ENCODE measurements at regions not wholly inside any gene's neighbourhood (a gene's known extent, or its start where the extent isn't known, plus 50 kb on each side); places are given as distances from the start of the nearest gene placed in this dataset.

DNA sequence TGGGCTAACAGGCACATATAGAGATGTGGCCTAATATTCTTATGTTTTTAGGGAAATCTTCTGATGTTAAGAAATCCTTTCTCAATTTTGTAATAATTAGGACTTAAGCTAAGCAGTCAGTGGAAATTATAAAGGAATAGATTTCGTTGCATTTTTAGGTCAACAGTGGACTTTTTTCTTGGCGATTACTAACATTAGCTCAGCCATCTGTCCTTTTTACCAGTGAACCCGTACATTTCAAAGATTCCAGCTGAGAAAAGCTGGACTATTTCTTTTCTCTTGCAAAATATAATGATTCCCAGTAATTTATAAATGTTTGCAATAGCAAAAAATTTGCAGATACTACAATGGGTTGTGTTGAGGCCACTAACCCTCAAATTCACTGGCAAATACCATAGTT, 54.9 kb upstream of the CA10 start:
- TF ChIP-seq, protein P1, sequence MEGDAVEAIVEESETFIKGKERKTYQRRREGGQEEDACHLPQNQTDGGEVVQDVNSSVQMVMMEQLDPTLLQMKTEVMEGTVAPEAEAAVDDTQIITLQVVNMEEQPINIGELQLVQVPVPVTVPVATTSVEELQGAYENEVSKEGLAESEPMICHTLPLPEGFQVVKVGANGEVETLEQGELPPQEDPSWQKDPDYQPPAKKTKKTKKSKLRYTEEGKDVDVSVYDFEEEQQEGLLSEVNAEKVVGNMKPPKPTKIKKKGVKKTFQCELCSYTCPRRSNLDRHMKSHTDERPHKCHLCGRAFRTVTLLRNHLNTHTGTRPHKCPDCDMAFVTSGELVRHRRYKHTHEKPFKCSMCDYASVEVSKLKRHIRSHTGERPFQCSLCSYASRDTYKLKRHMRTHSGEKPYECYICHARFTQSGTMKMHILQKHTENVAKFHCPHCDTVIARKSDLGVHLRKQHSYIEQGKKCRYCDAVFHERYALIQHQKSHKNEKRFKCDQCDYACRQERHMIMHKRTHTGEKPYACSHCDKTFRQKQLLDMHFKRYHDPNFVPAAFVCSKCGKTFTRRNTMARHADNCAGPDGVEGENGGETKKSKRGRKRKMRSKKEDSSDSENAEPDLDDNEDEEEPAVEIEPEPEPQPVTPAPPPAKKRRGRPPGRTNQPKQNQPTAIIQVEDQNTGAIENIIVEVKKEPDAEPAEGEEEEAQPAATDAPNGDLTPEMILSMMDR (IDR thresholded peaks at IDR 0.05; ENCODE audit: low read depth, low read length) = no peak
- no peak for TF ChIP-seq POLR2A (IDR thresholded peaks at IDR 0.05; ENCODE audit: extremely low read depth, insufficient read length)
